HUES64 (cell line): ENCODE measurements at regions not wholly inside any gene's neighbourhood (a gene's known extent, or its start where the extent isn't known, plus 50 kb on each side); places are given as distances from the start of the nearest gene placed in this dataset.

Experiments used
- H3K27ac ChIP-seq: 2 replicates; pipeline ENCODE4 v1.7.0; 2013; ENCODE audit warnings: low read depth, low read length, inconsistent platforms
- H3K27me3 ChIP-seq: 2 replicates; pipeline ENCODE4 v1.6.1; 2013; ENCODE audit warnings: mild to moderate bottlenecking, low read length; ENCODE audit not compliant: insufficient read depth
- H3K36me3 ChIP-seq: 2 replicates; pipeline ENCODE4 v1.6.1; 2013; ENCODE audit warnings: mild to moderate bottlenecking, low read length; ENCODE audit not compliant: insufficient read depth
- H3K4me1 ChIP-seq: 2 replicates; pipeline ENCODE4 v1.6.1; 2013; ENCODE audit warnings: mild to moderate bottlenecking, low read length, moderate library complexity; ENCODE audit not compliant: insufficient read depth
- H3K4me3 ChIP-seq: 2 replicates; pipeline ENCODE4 v1.5.1; 2013; ENCODE audit warnings: mild to moderate bottlenecking, low read length, moderate library complexity
- H3K9ac ChIP-seq: 2 replicates; pipeline ENCODE4 v1.6.1; 2013; ENCODE audit warnings: mild to moderate bottlenecking, low read depth, low read length
- H3K9me3 ChIP-seq: 2 replicates; pipeline ENCODE4 v1.6.1; 2013; ENCODE audit warnings: low read depth, low read length; ENCODE audit not compliant: insufficient read depth
- WGBS: fragments of 150-250, 120-280 bp; methylation state at CpG from one replicate; pipeline ENCODE4 v1.1.7; 2013; ENCODE audit warnings: missing lambda C conversion rate; 5-methylcytosine and 5-hydroxymethylcytosine counted together

DNA sequence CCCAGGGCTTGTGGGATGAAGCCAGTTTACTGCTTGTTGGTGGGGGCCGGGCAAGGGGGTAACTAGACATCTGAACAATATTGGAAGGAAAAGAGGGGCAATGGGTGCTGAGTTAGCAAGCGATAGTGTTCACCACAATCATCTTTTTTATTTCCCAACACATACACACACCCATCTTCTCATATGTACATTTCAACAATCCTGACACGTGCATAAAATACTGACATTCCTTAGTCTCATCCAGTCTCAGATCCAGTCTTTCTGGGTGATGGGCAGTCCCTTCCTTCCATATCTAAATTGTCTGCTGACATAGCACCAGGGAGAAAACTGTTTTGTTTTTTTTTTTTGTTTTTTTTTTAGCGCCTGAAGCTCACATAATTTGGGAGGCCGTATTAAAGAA lies 333.6 kb upstream of the TRPC7 start:
- Histone ChIP-seq H3K4me3 (no peak overlapping the region), H3K36me3 (no peaks in the 10 kb centered on the region), H3K27ac (no peak overlapping the region), H3K4me1 (peaks cover 9% of the 10 kb centered on the region; the same call in 1 of the 2 replicates), H3K9ac (no peak overlapping the region), H3K9me3 (no peaks in the 10 kb centered on the region), H3K27me3 (no peaks in the 10 kb centered on the region)
- WGBS = 96% methylated on average over 3 of the region's 5 CpGs

DNA sequence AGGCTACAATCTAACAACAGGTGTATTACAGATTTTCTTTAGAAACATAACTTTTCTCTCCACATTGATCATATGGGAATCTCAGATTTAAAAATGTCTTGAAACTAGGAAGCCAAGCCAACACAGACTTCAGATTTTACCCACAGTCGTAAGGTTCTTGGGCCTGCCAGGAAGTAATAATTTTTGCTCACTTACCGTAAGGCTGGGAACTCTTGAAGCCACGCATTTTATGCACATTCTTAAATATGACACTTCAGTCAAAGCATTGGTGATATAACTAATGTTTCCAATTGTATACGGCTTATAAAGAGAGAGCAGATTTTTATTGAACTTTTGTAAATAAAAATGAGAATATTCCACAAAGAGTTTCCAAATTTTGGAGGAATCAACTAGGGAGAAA lies 328.9 kb upstream of the TRPC7 start:
- Histone ChIP-seq H3K9ac (no peak overlapping the region), H3K27me3 (no peaks in the 10 kb centered on the region)
- 96% methylated on average over 3 of the region's 4 CpGs for WGBS

DNA sequence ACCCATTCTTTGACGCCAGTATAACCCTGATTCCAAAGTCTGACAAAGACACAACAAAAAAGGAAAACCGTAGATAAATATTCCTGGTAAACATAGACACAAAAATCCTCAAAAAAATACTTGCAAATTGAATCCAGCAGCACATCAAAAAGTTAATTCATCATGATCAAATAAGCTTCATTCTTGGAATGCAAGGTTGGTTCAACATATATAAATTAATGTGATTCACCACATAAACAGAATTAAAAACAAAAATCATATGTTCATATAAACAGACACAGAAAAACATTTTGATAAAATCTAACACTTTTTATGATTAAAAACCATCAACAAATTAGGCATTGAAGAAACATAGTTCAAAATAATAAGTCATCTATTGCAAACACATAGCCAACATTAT lies 324.2 kb upstream of the TRPC7 start:
- WGBS = 69% methylated on average over 2 of the region's 2 CpGs
- Histone ChIP-seq H3K9me3 (peaks cover 7% of the 10 kb centered on the region; the same call in 1 of the 2 replicates), H3K4me1 (no peaks in the 10 kb centered on the region), H3K4me3 (no peak overlapping the region), H3K9ac (no peak overlapping the region), H3K36me3 (no peaks in the 10 kb centered on the region), H3K27me3 (no peaks in the 10 kb centered on the region), H3K27ac (no peak overlapping the region)

More for the DNA sequence above, 328.9 kb upstream of the TRPC7 start:
- H3K4me3 ChIP-seq = no peak overlapping the region
- 0 out of 2 replicates have a peak, but pooled peaks cover 7% of the 10 kb centered on the region for H3K9me3 ChIP-seq
- H3K4me1 ChIP-seq = peaks cover 9% of the 10 kb centered on the region; the same call in 1 of the 2 replicates
- no peaks in the 10 kb centered on the region for H3K36me3 ChIP-seq
- H3K27ac ChIP-seq = no peak overlapping the region

DNA sequence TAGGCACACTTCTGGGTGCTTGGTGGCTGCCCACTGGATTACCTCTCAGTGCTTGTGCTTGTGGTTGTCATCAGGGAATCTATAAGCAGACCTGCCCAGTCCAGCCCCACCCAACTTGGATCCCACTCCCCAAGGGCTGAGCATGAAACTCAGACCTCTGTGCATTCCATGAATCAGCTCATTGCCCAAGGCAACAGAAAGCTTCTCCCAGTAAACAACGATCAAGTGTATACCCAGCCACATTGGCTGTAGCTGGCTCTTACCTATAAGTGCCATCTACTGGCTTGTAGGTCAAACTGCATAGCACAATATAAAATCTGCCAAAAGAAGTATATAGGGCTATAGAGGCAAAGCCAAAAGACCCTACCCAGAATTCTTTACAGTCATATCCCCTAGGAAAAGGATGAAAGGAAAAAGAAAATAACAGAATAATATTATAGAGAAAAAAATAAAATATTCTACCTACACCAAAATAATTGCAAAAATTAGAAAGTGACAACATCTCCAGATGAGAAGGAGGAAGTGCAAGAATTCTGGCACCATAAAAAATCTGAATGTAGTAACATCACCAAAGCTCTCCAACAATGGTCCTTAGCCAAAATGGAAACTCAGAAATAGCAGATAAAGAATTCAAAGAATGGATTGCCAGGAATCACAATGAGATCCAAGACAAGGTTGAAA lies 321.0 kb upstream of the TRPC7 start:
- Histone ChIP-seq H3K4me3 (no peak overlapping the region), H3K27ac (no peak overlapping the region), H3K9me3 (peaks cover 17% of the 10 kb centered on the region; the same call in 1 of the 2 replicates), H3K4me1 (no peaks in the 10 kb centered on the region), H3K36me3 (no peaks in the 10 kb centered on the region), H3K27me3 (no peaks in the 10 kb centered on the region), H3K9ac (no peak overlapping the region)
- 35% methylated on average over 1 of the region's 1 CpG for WGBS

DNA sequence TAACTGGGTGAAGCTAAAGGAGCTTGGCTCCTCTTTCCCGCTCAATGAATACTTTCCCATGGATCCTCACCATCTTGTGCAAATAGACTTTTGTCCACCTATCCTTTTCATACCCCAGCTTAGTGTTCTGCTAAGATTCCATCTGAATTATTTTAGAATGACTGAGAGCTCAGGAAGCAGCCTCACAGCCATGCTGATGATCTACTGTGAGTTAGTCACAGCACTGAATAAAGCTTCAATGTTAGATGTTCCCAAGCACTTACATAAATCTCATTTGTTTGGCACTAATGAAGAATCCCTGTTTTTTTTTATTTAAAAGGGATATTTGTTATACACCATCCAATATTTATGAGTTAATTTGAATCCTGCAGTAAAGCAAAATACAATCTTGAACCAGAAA lies 317.6 kb upstream of the TRPC7 start:
- 88% methylated on average over 1 of the region's 1 CpG for WGBS
- H3K9me3 ChIP-seq = peaks cover 30% of the 10 kb centered on the region
- H3K27me3 ChIP-seq = no peaks in the 10 kb centered on the region
- H3K27ac ChIP-seq = no peak overlapping the region
- no peaks in the 10 kb centered on the region for H3K4me1 ChIP-seq
- H3K4me3 ChIP-seq = no peak overlapping the region
- H3K36me3 ChIP-seq = no peaks in the 10 kb centered on the region
- no peak overlapping the region for H3K9ac ChIP-seq

DNA sequence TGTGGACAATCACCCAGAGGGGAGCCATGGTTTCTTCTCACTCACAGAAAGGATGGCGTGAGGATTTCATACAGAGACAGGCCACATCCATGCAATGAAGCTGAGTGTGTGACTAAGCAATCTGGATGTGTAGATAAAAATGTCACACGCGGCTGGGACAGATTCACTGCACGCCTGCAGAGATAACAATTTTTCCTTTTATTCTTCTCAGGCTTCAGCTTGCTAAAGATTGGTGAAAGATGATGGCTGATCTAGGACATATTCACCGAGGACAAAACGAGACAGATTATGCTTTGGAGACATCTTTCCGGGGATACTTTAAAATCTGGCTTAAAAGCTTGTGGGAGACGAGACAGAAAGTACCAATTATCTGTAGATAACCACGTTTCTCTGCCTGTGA lies 313.9 kb upstream of the TRPC7 start:
- Histone ChIP-seq H3K9me3 (peaks cover 30% of the 10 kb centered on the region), H3K27ac (no peak overlapping the region), H3K4me1 (no peaks in the 10 kb centered on the region), H3K9ac (no peak overlapping the region), H3K27me3 (no peaks in the 10 kb centered on the region), H3K4me3 (no peak overlapping the region), H3K36me3 (no peaks in the 10 kb centered on the region)
- WGBS = 94% methylated on average over 9 of the region's 9 CpGs

DNA sequence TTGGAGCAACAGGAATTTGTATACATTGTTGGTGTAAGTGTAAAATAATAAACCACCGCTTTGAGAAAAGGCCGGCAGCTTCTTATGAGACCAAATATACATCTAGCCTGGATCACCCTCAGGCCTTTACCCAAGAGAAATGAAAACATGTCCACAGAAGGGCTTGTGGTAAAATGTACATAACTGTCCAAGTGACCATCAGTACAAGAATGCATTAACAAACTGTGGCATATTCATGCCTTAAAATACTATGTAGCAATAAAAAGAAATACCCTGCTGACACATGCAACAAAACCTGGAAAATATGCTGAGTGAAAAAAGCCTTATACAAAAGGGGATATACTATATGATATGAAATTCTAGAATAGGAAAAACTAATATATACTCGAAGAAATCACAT lies 311.9 kb upstream of the TRPC7 start:
- no peaks in the 10 kb centered on the region for H3K27me3 ChIP-seq
- peaks cover 26% of the 10 kb centered on the region for H3K9me3 ChIP-seq
- WGBS = 100% methylated on average over 3 of the region's 3 CpGs
- no peaks in the 10 kb centered on the region for H3K4me1 ChIP-seq
- H3K4me3 ChIP-seq = no peak overlapping the region
- H3K27ac ChIP-seq = no peak overlapping the region
- no peak overlapping the region for H3K9ac ChIP-seq
- no peaks in the 10 kb centered on the region for H3K36me3 ChIP-seq

DNA sequence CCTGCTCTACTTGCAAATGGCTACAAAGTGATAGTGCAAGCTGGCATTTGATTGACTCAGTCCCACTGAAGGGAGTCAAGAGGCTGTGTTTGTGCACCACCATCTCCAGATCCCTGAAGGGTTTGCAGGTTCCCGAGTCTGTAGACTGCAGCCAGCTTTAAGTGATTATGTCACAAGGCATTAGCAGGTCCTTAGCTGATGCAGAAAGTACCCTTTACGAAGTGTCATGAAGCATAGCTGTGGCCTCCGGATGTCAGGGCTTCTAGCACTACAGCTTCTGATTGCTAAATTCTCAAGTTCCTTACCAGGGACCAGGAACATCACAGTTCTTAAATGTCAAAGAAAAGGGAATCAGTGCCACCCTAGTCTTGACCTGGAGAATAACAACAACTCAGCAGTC lies 311.3 kb upstream of the TRPC7 start:
- H3K9ac ChIP-seq = no peak overlapping the region
- WGBS = 86% methylated on average over 3 of the region's 3 CpGs
- H3K9me3 ChIP-seq = peaks cover 23% of the 10 kb centered on the region
- H3K4me1 ChIP-seq = no peaks in the 10 kb centered on the region
- no peak overlapping the region for H3K4me3 ChIP-seq
- no peaks in the 10 kb centered on the region for H3K27me3 ChIP-seq
- H3K27ac ChIP-seq = no peak overlapping the region
- no peaks in the 10 kb centered on the region for H3K36me3 ChIP-seq

DNA sequence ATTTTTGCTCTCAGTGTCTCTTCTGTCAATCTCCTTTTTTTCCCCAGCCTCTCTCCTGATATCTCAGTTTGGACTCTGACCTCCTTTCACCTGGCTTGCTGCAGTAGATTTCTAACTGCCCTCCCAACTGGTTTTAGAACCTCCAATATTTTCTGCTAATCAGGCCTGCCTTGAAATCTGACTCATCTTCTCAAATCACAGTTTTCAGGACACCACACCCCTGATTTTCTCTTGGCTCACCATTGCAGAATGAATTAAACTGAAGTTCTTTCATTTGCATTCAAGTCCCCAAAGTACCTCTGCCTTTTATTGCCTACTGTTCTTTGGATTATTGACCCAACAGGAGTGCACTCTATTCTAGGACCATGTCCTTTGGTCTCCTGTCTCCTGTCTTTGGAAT lies 310.4 kb upstream of the TRPC7 start:
- no peaks in the 10 kb centered on the region for H3K27me3 ChIP-seq
- H3K36me3 ChIP-seq = no peaks in the 10 kb centered on the region
- peaks cover 14% of the 10 kb centered on the region for H3K9me3 ChIP-seq
- H3K4me1 ChIP-seq = no peaks in the 10 kb centered on the region
- H3K4me3 ChIP-seq = no peak overlapping the region
- no peak overlapping the region for H3K27ac ChIP-seq
- H3K9ac ChIP-seq = no peak overlapping the region

DNA sequence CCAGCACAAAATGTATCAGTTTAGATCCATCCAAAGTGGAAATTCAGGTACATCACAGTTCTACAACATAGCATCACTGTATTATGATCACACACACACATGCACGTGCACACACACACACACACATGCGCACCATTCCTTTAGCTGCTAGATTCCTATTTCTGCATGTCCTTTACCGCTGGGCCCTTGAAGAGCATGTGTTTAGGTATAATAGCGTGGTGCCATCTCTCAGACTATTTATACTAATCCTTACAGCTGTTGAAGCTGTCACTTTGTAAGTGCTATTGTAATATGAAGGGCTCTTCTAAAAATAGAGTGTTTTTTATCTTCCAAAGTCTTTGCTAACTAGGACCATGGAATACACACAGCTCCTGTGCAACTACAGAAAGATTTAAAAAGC lies 308.8 kb upstream of the TRPC7 start:
- no peak overlapping the region for H3K9ac ChIP-seq
- H3K9me3 ChIP-seq = no peaks in the 10 kb centered on the region
- H3K4me3 ChIP-seq = no peak overlapping the region
- no peaks in the 10 kb centered on the region for H3K36me3 ChIP-seq
- no peaks in the 10 kb centered on the region for H3K4me1 ChIP-seq
- H3K27me3 ChIP-seq = no peaks in the 10 kb centered on the region
- no peak overlapping the region for H3K27ac ChIP-seq
- WGBS = 95% methylated on average over 2 of the region's 4 CpGs

DNA sequence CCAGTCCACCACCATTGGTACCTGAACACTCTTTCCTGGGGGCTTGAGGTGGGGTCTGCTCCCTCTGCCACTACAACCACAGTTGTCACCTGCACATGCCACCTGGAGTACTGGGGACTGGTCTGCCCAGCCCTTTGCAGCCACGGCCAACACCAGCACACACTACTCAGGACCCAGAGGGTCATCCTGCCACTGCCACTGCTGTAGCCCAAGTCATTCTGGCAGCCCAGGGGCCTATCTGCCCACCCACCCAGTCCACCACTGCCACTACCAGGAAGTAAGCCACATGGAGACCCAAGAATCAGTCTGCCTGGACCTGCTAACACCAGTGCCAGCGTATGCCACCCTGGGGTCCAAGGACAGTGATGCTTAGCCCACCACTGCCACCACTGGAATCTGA lies 302.4 kb upstream of the TRPC7 start:
- H3K27ac ChIP-seq = no peak overlapping the region
- 73% methylated on average over 2 of the region's 2 CpGs for WGBS
- H3K9ac ChIP-seq = no peak overlapping the region
- no peak overlapping the region for H3K4me3 ChIP-seq
- no peaks in the 10 kb centered on the region for H3K9me3 ChIP-seq
- no peaks in the 10 kb centered on the region for H3K27me3 ChIP-seq
- peaks cover 8% of the 10 kb centered on the region; the same call in 1 of the 2 replicates for H3K4me1 ChIP-seq
- no peaks in the 10 kb centered on the region for H3K36me3 ChIP-seq
